MCF 10A (cell line): ENCODE measurements at regions not wholly inside any gene's neighbourhood (a gene's known extent, or its start where the extent isn't known, plus 50 kb on each side); places are given as distances from the start of the nearest gene placed in this dataset.

Source experiments
- BruUV-seq: library from RNA; stranded (reverse); fragments of 400-500 nt; replicated peaks from 2 replicates; lab custom pipeline; 2021; lab: Mats Ljungman, UMichigan
- CTCF ChIA-PET: fragments of 300-600 bp; sonication (Branson Sonifier 250); formaldehyde crosslinking; extraction: SDS; loops from one replicate; lab custom pipeline; 2021; ENCODE audit warnings: antibody characterized with exemption, inconsistent platforms; lab: Yijun Ruan, JAX
- POLR2A ChIA-PET: fragments of 300-600, 350-650 bp; sonication (Branson Sonifier 250); formaldehyde crosslinking; extraction: SDS; loops from one replicate; lab custom pipeline; 2020; ENCODE audit warnings: antibody characterized with exemption, inconsistent platforms; lab: Yijun Ruan, JAX
- DNase-seq: peaks from one replicate; pipeline ENCODE4 v3.0.0-alpha.2; 2018; ENCODE audit not compliant: unreplicated experiment
- H3K27ac Mint-ChIP-seq: one replicate; pipeline ENCODE4 v1.8.0; 2022; ENCODE audit warnings: mild to moderate bottlenecking, low read depth, mixed read lengths; ENCODE audit not compliant: unreplicated experiment
- H3K27me3 Mint-ChIP-seq: one replicate; pipeline ENCODE4 v1.8.0; 2022; ENCODE audit warnings: mixed read lengths; ENCODE audit not compliant: insufficient read depth, unreplicated experiment
- H3K36me3 Mint-ChIP-seq: one replicate; pipeline ENCODE4 v1.8.0; 2022; ENCODE audit warnings: mild to moderate bottlenecking, moderate library complexity, mixed read lengths; ENCODE audit not compliant: insufficient read depth, unreplicated experiment
- H3K4me1 Mint-ChIP-seq: one replicate; pipeline ENCODE4 v1.8.0; 2022; ENCODE audit warnings: mixed read lengths; ENCODE audit not compliant: insufficient read depth, unreplicated experiment
- H3K4me3 Mint-ChIP-seq: one replicate; pipeline ENCODE4 v1.8.0; 2022; ENCODE audit warnings: mild to moderate bottlenecking, moderate library complexity, mixed read lengths; ENCODE audit not compliant: unreplicated experiment
- H3K9me3 Mint-ChIP-seq: one replicate; pipeline ENCODE4 v1.8.0; 2022; ENCODE audit warnings: mixed read lengths; ENCODE audit not compliant: unreplicated experiment
- CTCF ChIP-seq: fragments of 200-600 bp; IDR thresholded peaks from one replicate; pipeline ENCODE4 v1.8.0; 2022; ENCODE audit warnings: antibody characterized with exemption, mild to moderate bottlenecking; ENCODE audit not compliant: unreplicated experiment
- intact Hi-C: fragments of 100-400 bp; cut with micrococcal nuclease; formaldehyde crosslinking; loops from 2 replicates; pipeline ENCODE4 v1.14.1; 2022

GRCh38 chr7:12882710-12883109, 195.3 kb downstream of the ARL4A start:
- H3K9me3 Mint-ChIP-seq: no peaks in the 10 kb centered on the region
- no peak for DNase-seq
- no TSS peak for BruUV-seq
- no peaks in the 10 kb centered on the region for H3K36me3 Mint-ChIP-seq
- H3K27me3 Mint-ChIP-seq: no peaks in the 10 kb centered on the region
- H3K27ac Mint-ChIP-seq: no peak overlapping the region
- CTCF ChIA-PET: interaction anchor here (0.6 kb wide), 1 partner anchor 209 kb away, joined by 3 read pairs; no protein-coding TSS in a partner anchor
- H3K4me3 Mint-ChIP-seq: no peak overlapping the region
- POLR2A ChIA-PET: no interaction called here
- H3K4me1 Mint-ChIP-seq: no peaks in the 10 kb centered on the region
- intact Hi-C loops: no loop called here
- no peak for TF ChIP-seq CTCF

GRCh38 chr7:12884033-12884432, 196.6 kb downstream of the ARL4A start:
- CTCF ChIA-PET: no interaction called here
- TF ChIP-seq CTCF: no peak
- Mint-ChIP-seq H3K4me3 (no peak overlapping the region), H3K27ac (no peak overlapping the region), H3K9me3 (peaks cover 7% of the 10 kb centered on the region), H3K27me3 (no peaks in the 10 kb centered on the region), H3K4me1 (peaks cover 6% of the 10 kb centered on the region), H3K36me3 (no peaks in the 10 kb centered on the region)
- intact Hi-C loops: no loop called here
- no TSS peak for BruUV-seq
- no peak for DNase-seq
- POLR2A ChIA-PET: no interaction called here

- no peaks in the 10 kb centered on the region for H3K27me3 Mint-ChIP-seq
- POLR2A ChIA-PET: interaction anchor here (0.6 kb wide), 1 partner anchor 131 kb away, joined by 3 read pairs; no protein-coding TSS in a partner anchor
- intact Hi-C loops: no loop called here
Measured at GRCh38 chr7:12884856-12885440, 197.5 kb downstream of the ARL4A start.

GRCh38 chr7:12888717-12889116, 201.3 kb downstream of the ARL4A start:
- H3K36me3 Mint-ChIP-seq: no peaks in the 10 kb centered on the region
- H3K4me1 Mint-ChIP-seq: peaks cover 11% of the 10 kb centered on the region
- BruUV-seq: no TSS peak

More at GRCh38 chr7:12884856-12885440, 197.5 kb downstream of the ARL4A start:
- Mint-ChIP-seq H3K36me3 (no peaks in the 10 kb centered on the region), H3K4me3 (no peak overlapping the region), H3K9me3 (peaks cover 7% of the 10 kb centered on the region), H3K27ac (no peak overlapping the region), H3K4me1 (peaks cover 6% of the 10 kb centered on the region)
- no peak for TF ChIP-seq CTCF
- BruUV-seq: no TSS peak
- CTCF ChIA-PET: interaction anchor here (0.8 kb wide), 1 partner anchor 34 kb away, joined by 3 read pairs; no protein-coding TSS in a partner anchor
- DNase-seq: no peak

More at GRCh38 chr7:12888717-12889116, 201.3 kb downstream of the ARL4A start:
- CTCF ChIA-PET: no interaction called here
- intact Hi-C loops: no loop called here
- H3K27ac Mint-ChIP-seq: no peak overlapping the region
- DNase-seq: no peak
- no peak for TF ChIP-seq CTCF
- H3K9me3 Mint-ChIP-seq: peaks cover 7% of the 10 kb centered on the region
- POLR2A ChIA-PET: no interaction called here
- no peak overlapping the region for H3K4me3 Mint-ChIP-seq
- no peaks in the 10 kb centered on the region for H3K27me3 Mint-ChIP-seq
